H9 (cell line): ENCODE measurements at regions not wholly inside any gene's neighbourhood (a gene's known extent, or its start where the extent isn't known, plus 50 kb on each side); places are given as distances from the start of the nearest gene placed in this dataset.

Experiments
- DNase-seq: peaks from one replicate; pipeline ENCODE4 v3.0.0-alpha.2; 2017
- H2AFZ ChIP-seq: one replicate; pipeline ENCODE4 v1.6.1; 2013; ENCODE audit warnings: mild to moderate bottlenecking, low read length, control low read depth, moderate library complexity
- H2AK5ac ChIP-seq: 2 replicates; pipeline ENCODE4 v1.6.1; 2013; ENCODE audit warnings: low read length, control low read depth, mixed read lengths; ENCODE audit not compliant: insufficient read length
- H2BK120ac ChIP-seq: one replicate; pipeline ENCODE4 v1.6.1; 2013; ENCODE audit warnings: low read depth, mild to moderate bottlenecking, low read length, control low read depth, inconsistent platforms; ENCODE audit not compliant: poor library complexity, severe bottlenecking
- H2BK12ac ChIP-seq: 2 replicates; pipeline ENCODE4 v1.6.1; 2013; ENCODE audit warnings: low read length, control low read depth, mixed read lengths, low read depth; ENCODE audit not compliant: insufficient read length
- H2BK15ac ChIP-seq: 2 replicates; pipeline ENCODE4 v1.6.1; 2013; ENCODE audit warnings: low read depth, low read length, control low read depth
- H2BK20ac ChIP-seq: one replicate; pipeline ENCODE4 v1.6.1; 2013; ENCODE audit warnings: low read depth, mild to moderate bottlenecking, low read length, control low read depth, inconsistent platforms; ENCODE audit not compliant: poor library complexity, severe bottlenecking
- H2BK5ac ChIP-seq: 2 replicates; pipeline ENCODE4 v1.6.1; 2013; ENCODE audit warnings: low read length, control low read depth, mixed read lengths; ENCODE audit not compliant: insufficient read length
- H3K14ac ChIP-seq: 2 replicates; pipeline ENCODE4 v1.6.1; 2013; ENCODE audit warnings: low read length, control low read depth; ENCODE audit not compliant: insufficient read depth
- H3K18ac ChIP-seq: 2 replicates; pipeline ENCODE4 v1.6.1; 2013; ENCODE audit warnings: low read depth, mild to moderate bottlenecking, mixed read lengths, low read length, control low read depth; ENCODE audit not compliant: insufficient read length
- H3K23ac ChIP-seq: 2 replicates; pipeline ENCODE4 v1.6.1; 2013; ENCODE audit warnings: low read length, control low read depth, mixed read lengths, low read depth; ENCODE audit not compliant: insufficient read length
- H3K23me2 ChIP-seq: 2 replicates; pipeline ENCODE4 v1.6.1; 2013; ENCODE audit warnings: low read depth, mild to moderate bottlenecking, mixed read lengths, low read length, control low read depth; ENCODE audit not compliant: insufficient read length, poor library complexity, severe bottlenecking
- H3K27ac ChIP-seq: 2 replicates; pipeline ENCODE4 v1.5.1; 2013; ENCODE audit warnings: low read length, control low read depth, mixed read lengths, low read depth; ENCODE audit not compliant: insufficient read length
- H3K27me3 ChIP-seq: 2 replicates; pipeline ENCODE4 v1.6.1; 2013; ENCODE audit warnings: low read length, control low read depth, inconsistent platforms; ENCODE audit not compliant: insufficient read depth
- H3K4ac ChIP-seq: 2 replicates; pipeline ENCODE4 v1.6.1; 2013; ENCODE audit warnings: low read depth, mild to moderate bottlenecking, control low read depth, inconsistent platforms, low read length, moderate library complexity
- H3K4me1 ChIP-seq: 2 replicates; pipeline ENCODE4 v1.6.1; 2013; ENCODE audit warnings: low read length, control low read depth, inconsistent platforms; ENCODE audit not compliant: insufficient read depth
- H3K4me2 ChIP-seq: 2 replicates; pipeline ENCODE4 v1.6.1; 2013; ENCODE audit warnings: low read length, control low read depth, mixed read lengths; ENCODE audit not compliant: insufficient read length, insufficient read depth
- H3K56ac ChIP-seq: 2 replicates; pipeline ENCODE4 v1.6.1; 2013; ENCODE audit warnings: low read depth, mild to moderate bottlenecking, mixed read lengths, low read length, control low read depth; ENCODE audit not compliant: insufficient read length
- H3K79me1 ChIP-seq: 2 replicates; pipeline ENCODE4 v1.6.1; 2013; ENCODE audit warnings: low read depth, mild to moderate bottlenecking, moderate library complexity, low read length, control low read depth, inconsistent platforms; ENCODE audit not compliant: insufficient read depth, poor library complexity, severe bottlenecking
- H3K79me2 ChIP-seq: 2 replicates; pipeline ENCODE4 v1.6.1; 2013; ENCODE audit warnings: low read length, control low read depth, inconsistent platforms; ENCODE audit not compliant: insufficient read depth
- H3K9ac ChIP-seq: 2 replicates; pipeline ENCODE4 v1.6.1; 2013; ENCODE audit warnings: low read length, control low read depth, mixed read lengths; ENCODE audit not compliant: insufficient read length; ENCODE audit errors: extremely low read depth
- H3K9me3 ChIP-seq: one replicate; pipeline ENCODE4 v1.6.1; 2013; ENCODE audit warnings: low read depth, low read length, inconsistent platforms; ENCODE audit not compliant: control insufficient read depth
- H3T11ph ChIP-seq: one replicate; pipeline ENCODE4 v1.6.1; 2013; ENCODE audit warnings: mild to moderate bottlenecking, low read length, control low read depth, inconsistent platforms
- H4K20me1 ChIP-seq: one replicate; pipeline ENCODE4 v1.6.1; 2013; ENCODE audit not compliant: control insufficient read depth, insufficient read length, insufficient read depth
- H4K5ac ChIP-seq: 2 replicates; pipeline ENCODE4 v1.6.1; 2013; ENCODE audit warnings: low read depth, mild to moderate bottlenecking, mixed read lengths, low read length, control low read depth; ENCODE audit not compliant: insufficient read length
- H4K8ac ChIP-seq: replicated peaks from 2 replicates; pipeline ENCODE4 v1.6.1; 2013; ENCODE audit warnings: low read length, control low read depth, mixed read lengths, low read depth; ENCODE audit not compliant: insufficient read length
- H4K91ac ChIP-seq: 2 replicates; pipeline ENCODE4 v1.6.1; 2013; ENCODE audit warnings: low read depth, mild to moderate bottlenecking, moderate library complexity, mixed read lengths, low read length, control low read depth; ENCODE audit not compliant: insufficient read length
- H3K27ac Mint-ChIP-seq, 3 experiments: 2 replicates in 2 of 3; 3 replicates in 1 of 3; pipeline ENCODE4 v1.8.0; 2020 to 2021; ENCODE audit warnings: mixed read lengths in 3 of 3, mild to moderate bottlenecking in 1 of 3, moderate library complexity in 1 of 3
- H3K27me3 Mint-ChIP-seq: 2 replicates; pipeline ENCODE4 v1.8.0; 2021; ENCODE audit warnings: low read depth, mild to moderate bottlenecking, moderate library complexity, mixed read lengths
- H3K36me3 Mint-ChIP-seq, 3 experiments: 2 replicates in 2 of 3; 3 replicates in 1 of 3; pipeline ENCODE4 v1.8.0; 2020 to 2021; ENCODE audit warnings: low read depth in 3 of 3, mixed read lengths in 3 of 3; ENCODE audit not compliant: insufficient read depth in 1 of 3
- H3K4me1 Mint-ChIP-seq, 2 experiments: 2 replicates each; pipeline ENCODE4 v1.8.0; 2020; ENCODE audit warnings: mixed read lengths in 2 of 2
- H3K4me3 Mint-ChIP-seq, 2 experiments: 2 replicates in 1 of 2; 3 replicates in 1 of 2; pipeline ENCODE4 v1.8.0; 2020 to 2021; ENCODE audit warnings: mild to moderate bottlenecking in 2 of 2, mixed read lengths in 2 of 2, moderate library complexity in 1 of 2
- H3K9me3 Mint-ChIP-seq, 2 experiments: 2 replicates in 1 of 2; 3 replicates in 1 of 2; pipeline ENCODE4 v1.8.0; 2020; ENCODE audit warnings: mild to moderate bottlenecking in 2 of 2, mixed read lengths in 2 of 2, moderate library complexity in 1 of 2
- CTCF ChIP-seq: fragments of 200-600 bp; sonication (generic); conservative IDR thresholded peaks from 3 replicates; pipeline ENCODE4 v1.8.0; 2021; ENCODE audit warnings: antibody characterized with exemption, mild to moderate bottlenecking

GRCh38 chr16:50982808-50983207 lies 168.3 kb downstream of the SALL1 start:
- Histone ChIP-seq H3K9ac (no peak overlapping the region), H3K23ac (no peak overlapping the region), H3K56ac (no peak overlapping the region), H2BK5ac (no peak overlapping the region), H4K8ac (no peak overlapping the region), H2AK5ac (no peak overlapping the region), H2BK12ac (no peak overlapping the region), H3K79me2 (no peaks in the 10 kb centered on the region), H4K91ac (no peak overlapping the region), H2BK15ac (no peak overlapping the region), H3K18ac (no peak overlapping the region), H3K27me3 (no peaks in the 10 kb centered on the region), H3K9me3 (no peaks in the 10 kb centered on the region), H3K23me2 (no peaks in the 10 kb centered on the region), H2AFZ (no peak overlapping the region), H3K27ac (no peak overlapping the region), H3K4ac (no peak overlapping the region), H4K5ac (no peak overlapping the region), H3K14ac (no peak overlapping the region), H2BK20ac (no peak overlapping the region), H2BK120ac (no peak overlapping the region), H3K4me1 (no peaks in the 10 kb centered on the region), H3T11ph (no peak overlapping the region), H4K20me1 (no peaks in the 10 kb centered on the region), H3K4me2 (no peak overlapping the region), H3K79me1 (no peaks in the 10 kb centered on the region)
- Mint-ChIP-seq H3K27ac (no peak overlapping the region), H3K9me3 (peaks cover 3 to 6% of the 10 kb centered on the region in 2 experiments; a peak in 3 of 5 replicates), H3K4me1 (no peaks in the 10 kb centered on the region), H3K36me3 (no peaks in the 10 kb centered on the region), H3K27me3 (peaks cover 4% of the 10 kb centered on the region), H3K4me3 (no peak overlapping the region)
- DNase-seq: no peak
- no peak for TF ChIP-seq CTCF
